ENCODE measurements at regions not wholly inside any gene's neighbourhood (a gene's known extent, or its start where the extent isn't known, plus 50 kb on each side); places are given as distances from the start of the nearest gene placed in this dataset.

- Histone ChIP-seq H3K9me3 (ENCODE audit: low read depth, low read length) (no peaks in the 10 kb centered on the region), H3K27ac (no peak overlapping the region), H3K4me3 (no peak overlapping the region), H3K9ac (ENCODE audit: insufficient read length) (no peak overlapping the region), H3K36me3 (ENCODE audit: insufficient read depth, low read length) (no peaks in the 10 kb centered on the region)
- DNase-seq (ENCODE audit: low read depth, low spot score), result no peak
- TF ChIP-seq FOXP2 (optimal IDR thresholded peaks at IDR 0.05; ENCODE audit: control extremely low read depth, extremely low read length, insufficient read depth) (no peak), EZH2 (IDR thresholded peaks at IDR 0.05) (no peak), POLR2AphosphoS5 (IDR thresholded peaks at IDR 0.05; ENCODE audit: borderline replicate concordance, low read depth, low read length) (no peak)
Observed at GRCh38 chr6:22708469-22708868, 139.1 kb downstream of the HDGFL1 start.

GRCh38 chr6:22709803-22710202, 140.4 kb downstream of the HDGFL1 start:
- TF ChIP-seq POLR2AphosphoS5 (IDR thresholded peaks at IDR 0.05; ENCODE audit: borderline replicate concordance, low read depth, low read length) (no peak), EZH2 (IDR thresholded peaks at IDR 0.05) (no peak), FOXP2 (optimal IDR thresholded peaks at IDR 0.05; ENCODE audit: control extremely low read depth, extremely low read length, insufficient read depth) (no peak)
- H3K9me3 ChIP-seq (ENCODE audit: low read depth, low read length), result no peaks in the 10 kb centered on the region
- no peak overlapping the region for H3K27ac ChIP-seq

GRCh38 chr6:22716721-22717120, 147.4 kb downstream of the HDGFL1 start:
- Histone ChIP-seq H3K9ac (ENCODE audit: insufficient read length) (no peak overlapping the region), H3K36me3 (ENCODE audit: insufficient read depth, low read length) (no peaks in the 10 kb centered on the region), H3K9me3 (ENCODE audit: low read depth, low read length) (no peaks in the 10 kb centered on the region), H3K27ac (no peak overlapping the region), H3K4me3 (no peak overlapping the region)
- no peak for TF ChIP-seq EZH2 (IDR thresholded peaks at IDR 0.05)
- TF ChIP-seq FOXP2 (optimal IDR thresholded peaks at IDR 0.05; ENCODE audit: control extremely low read depth, extremely low read length, insufficient read depth), result no peak
- no peak for TF ChIP-seq POLR2AphosphoS5 (IDR thresholded peaks at IDR 0.05; ENCODE audit: borderline replicate concordance, low read depth, low read length)
- no peak for DNase-seq (ENCODE audit: low read depth, low spot score)

More at GRCh38 chr6:22709803-22710202, 140.4 kb downstream of the HDGFL1 start:
- no peak overlapping the region for H3K4me3 ChIP-seq
- H3K9ac ChIP-seq (ENCODE audit: insufficient read length), result no peak overlapping the region
- no peak for DNase-seq (ENCODE audit: low read depth, low spot score)
- H3K36me3 ChIP-seq (ENCODE audit: insufficient read depth, low read length), result no peaks in the 10 kb centered on the region

- no peak overlapping the region for H3K9ac ChIP-seq (ENCODE audit: insufficient read length)
- TF ChIP-seq POLR2AphosphoS5 (IDR thresholded peaks at IDR 0.05; ENCODE audit: borderline replicate concordance, low read depth, low read length), result no peak
- TF ChIP-seq FOXP2 (optimal IDR thresholded peaks at IDR 0.05; ENCODE audit: control extremely low read depth, extremely low read length, insufficient read depth), result no peak
- no peak for TF ChIP-seq EZH2 (IDR thresholded peaks at IDR 0.05)
- DNase-seq (ENCODE audit: low read depth, low spot score), result no peak
- no peaks in the 10 kb centered on the region for H3K36me3 ChIP-seq (ENCODE audit: insufficient read depth, low read length)
- no peaks in the 10 kb centered on the region for H3K9me3 ChIP-seq (ENCODE audit: low read depth, low read length)
- no peak overlapping the region for H3K27ac ChIP-seq
- no peak overlapping the region for H3K4me3 ChIP-seq
Observed at GRCh38 chr6:22717915-22718314, 148.5 kb downstream of the HDGFL1 start.

DNA sequence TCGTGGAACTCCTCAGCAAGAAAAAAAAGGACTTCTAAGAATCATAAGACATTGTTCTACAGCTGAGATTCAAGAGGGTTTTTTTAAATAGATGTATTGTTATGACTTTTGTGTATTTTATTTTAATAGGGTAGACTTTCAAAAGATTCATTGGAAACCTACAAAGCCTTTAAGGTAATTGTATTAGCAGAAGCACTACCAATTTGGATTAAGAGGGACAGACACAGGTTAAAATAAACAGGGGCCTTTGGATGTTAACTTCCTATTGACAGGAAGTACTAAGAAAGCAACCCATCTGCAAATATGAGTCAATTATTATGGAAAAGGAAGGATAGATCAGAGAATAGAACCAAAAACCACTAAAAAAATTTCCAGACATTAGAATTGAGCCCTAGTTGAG, 153.5 kb downstream of the HDGFL1 start:
- H3K9me3 ChIP-seq (ENCODE audit: low read depth, low read length), result peaks cover 2% of the 10 kb centered on the region; the same call in 1 of the 2 replicates
- no peak overlapping the region for H3K4me3 ChIP-seq
- TF ChIP-seq EZH2 (IDR thresholded peaks at IDR 0.05) (no peak), POLR2AphosphoS5 (IDR thresholded peaks at IDR 0.05; ENCODE audit: borderline replicate concordance, low read depth, low read length) (no peak), FOXP2 (optimal IDR thresholded peaks at IDR 0.05; ENCODE audit: control extremely low read depth, extremely low read length, insufficient read depth) (no peak)
- H3K9ac ChIP-seq (ENCODE audit: insufficient read length), result no peak overlapping the region
- H3K36me3 ChIP-seq (ENCODE audit: insufficient read depth, low read length), result no peaks in the 10 kb centered on the region
- no peak for DNase-seq (ENCODE audit: low read depth, low spot score)
- no peak overlapping the region for H3K27ac ChIP-seq

DNA sequence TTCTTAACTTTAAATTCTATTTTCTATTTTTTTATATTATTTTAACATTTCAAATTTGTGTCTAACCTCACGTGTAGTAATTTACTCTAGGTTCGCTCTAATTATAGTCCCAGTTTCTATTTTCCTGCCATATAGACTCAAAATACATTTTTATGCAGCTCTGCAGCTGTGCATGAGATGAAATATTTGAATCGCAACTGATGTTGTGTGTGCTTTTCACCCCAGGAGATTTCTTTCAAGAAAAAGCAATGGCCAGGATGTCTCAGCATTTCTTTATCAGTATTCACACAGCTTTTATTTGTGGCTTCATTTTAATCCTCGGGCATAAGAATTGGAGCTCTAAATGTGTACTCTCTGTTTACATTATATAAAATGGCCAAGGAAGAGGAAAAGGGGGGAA, 157.6 kb downstream of the HDGFL1 start:
- TF ChIP-seq POLR2AphosphoS5 (IDR thresholded peaks at IDR 0.05; ENCODE audit: borderline replicate concordance, low read depth, low read length), result no peak
- Histone ChIP-seq H3K36me3 (ENCODE audit: insufficient read depth, low read length) (no peaks in the 10 kb centered on the region), H3K9me3 (ENCODE audit: low read depth, low read length) (peaks cover 2% of the 10 kb centered on the region; the same call in 1 of the 2 replicates), H3K27ac (no peak overlapping the region), H3K4me3 (no peak overlapping the region), H3K9ac (ENCODE audit: insufficient read length) (no peak overlapping the region)
- no peak for DNase-seq (ENCODE audit: low read depth, low spot score)

DNA sequence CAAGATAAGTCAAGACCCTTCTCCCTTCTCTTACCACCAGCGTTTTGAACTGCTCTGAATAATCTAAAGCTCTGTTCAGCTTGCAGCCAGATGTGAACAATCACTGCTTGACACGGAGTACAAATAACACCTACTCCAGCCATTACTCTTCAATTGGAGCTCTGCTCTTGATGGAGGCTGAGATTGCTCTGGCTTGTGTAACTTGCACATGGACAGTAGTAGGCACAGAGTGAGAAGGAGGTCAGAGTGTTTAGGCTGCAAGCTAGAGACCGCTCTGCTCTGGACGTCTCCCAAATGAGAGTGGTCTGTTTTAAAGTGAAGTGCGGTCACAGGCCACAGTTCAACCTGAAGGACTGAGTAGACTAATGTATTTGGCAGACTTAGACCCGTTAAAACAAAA, 158.3 kb downstream of the HDGFL1 start:
- no peak overlapping the region for H3K27ac ChIP-seq
- DNase-seq (ENCODE audit: low read depth, low spot score), result no peak
- TF ChIP-seq EZH2 (IDR thresholded peaks at IDR 0.05), result no peak
- TF ChIP-seq FOXP2 (optimal IDR thresholded peaks at IDR 0.05; ENCODE audit: control extremely low read depth, extremely low read length, insufficient read depth), result no peak
- no peak for TF ChIP-seq POLR2AphosphoS5 (IDR thresholded peaks at IDR 0.05; ENCODE audit: borderline replicate concordance, low read depth, low read length)
- H3K9ac ChIP-seq (ENCODE audit: insufficient read length), result no peak overlapping the region
- no peaks in the 10 kb centered on the region for H3K36me3 ChIP-seq (ENCODE audit: insufficient read depth, low read length)
- peaks cover 2% of the 10 kb centered on the region; the same call in 1 of the 2 replicates for H3K9me3 ChIP-seq (ENCODE audit: low read depth, low read length)
- H3K4me3 ChIP-seq, result no peak overlapping the region

- H3K9ac ChIP-seq (ENCODE audit: insufficient read length), result no peak overlapping the region
- DNase-seq (ENCODE audit: low read depth, low spot score), result no peak
- H3K9me3 ChIP-seq (ENCODE audit: low read depth, low read length), result no peaks in the 10 kb centered on the region
Observed at GRCh38 chr6:22732176-22732970, 163.0 kb downstream of the HDGFL1 start.

More at GRCh38 chr6:22732176-22732970, 163.0 kb downstream of the HDGFL1 start:
- Histone ChIP-seq H3K36me3 (ENCODE audit: insufficient read depth, low read length) (no peaks in the 10 kb centered on the region), H3K27ac (no peak overlapping the region), H3K4me3 (no peak overlapping the region)
- no peak for TF ChIP-seq FOXP2 (optimal IDR thresholded peaks at IDR 0.05; ENCODE audit: control extremely low read depth, extremely low read length, insufficient read depth)
- no peak for TF ChIP-seq EZH2 (IDR thresholded peaks at IDR 0.05)
- no peak for TF ChIP-seq POLR2AphosphoS5 (IDR thresholded peaks at IDR 0.05; ENCODE audit: borderline replicate concordance, low read depth, low read length)
